Astrocyte (in vitro differentiated cells and primary cell): ENCODE measurements at regions not wholly inside any gene's neighbourhood (a gene's known extent, or its start where the extent isn't known, plus 50 kb on each side); places are given as distances from the start of the nearest gene placed in this dataset.

Source experiments
- DNase-seq: peaks from one replicate; pipeline ENCODE4 v3.0.0-alpha.2; 2010; ENCODE audit warnings: low read depth
- FAIRE-seq: peaks from 2 replicates; lab custom pipeline; 2011; peaks lifted over from hg19 to GRCh38; lab: Jason Lieb, UNC
- H2AFZ ChIP-seq: 2 replicates; pipeline ENCODE4 v1.6.0; 2012; ENCODE audit warnings: low read depth, low read length, inconsistent platforms
- H3K27ac ChIP-seq: 2 replicates; pipeline ENCODE4 v1.5.1; 2011; ENCODE audit warnings: low read depth, low read length, inconsistent platforms
- H3K27me3 ChIP-seq: 2 replicates; pipeline ENCODE4 v1.6.0; 2011; ENCODE audit warnings: low read length, inconsistent platforms; ENCODE audit not compliant: insufficient read depth
- H3K36me3 ChIP-seq: 2 replicates; pipeline ENCODE4 v1.5.1; 2011; ENCODE audit warnings: low read length, inconsistent platforms; ENCODE audit not compliant: insufficient read depth
- H3K4me1 ChIP-seq: 2 replicates; pipeline ENCODE4 v1.5.1; 2011; ENCODE audit warnings: low read length, inconsistent platforms; ENCODE audit not compliant: insufficient read depth
- H3K4me2 ChIP-seq: 2 replicates; pipeline ENCODE4 v1.6.0; 2012; ENCODE audit warnings: low read length, inconsistent platforms
- H3K4me3 ChIP-seq: 2 replicates; pipeline ENCODE4 v1.5.1; 2011; ENCODE audit warnings: low read depth, mild to moderate bottlenecking, low read length, inconsistent platforms; ENCODE audit not compliant: insufficient read depth
- H3K79me2 ChIP-seq: 2 replicates; pipeline ENCODE4 v1.6.0; 2012; ENCODE audit warnings: mild to moderate bottlenecking, low read length, inconsistent platforms; ENCODE audit not compliant: insufficient read depth
- H3K9ac ChIP-seq: 2 replicates; pipeline ENCODE4 v1.6.0; 2012; ENCODE audit warnings: mild to moderate bottlenecking, low read length, inconsistent platforms
- H3K9me3 ChIP-seq: 2 replicates; pipeline ENCODE4 v1.5.1; 2012; ENCODE audit warnings: low read depth, mild to moderate bottlenecking, low read length, inconsistent platforms; ENCODE audit not compliant: insufficient read depth
- H4K20me1 ChIP-seq: 2 replicates; pipeline ENCODE4 v1.6.0; 2012; ENCODE audit warnings: low read length, inconsistent platforms; ENCODE audit not compliant: insufficient read depth
- H3K27ac Mint-ChIP-seq: one replicate; pipeline ENCODE4 v1.8.0; 2021; ENCODE audit warnings: mild to moderate bottlenecking, mixed read lengths; ENCODE audit not compliant: unreplicated experiment
- H3K27me3 Mint-ChIP-seq: one replicate; pipeline ENCODE4 v1.8.0; 2021; ENCODE audit warnings: low read depth, mixed read lengths; ENCODE audit not compliant: unreplicated experiment
- H3K36me3 Mint-ChIP-seq: one replicate; pipeline ENCODE4 v1.8.0; 2021; ENCODE audit warnings: low read depth, mixed read lengths; ENCODE audit not compliant: unreplicated experiment
- H3K4me1 Mint-ChIP-seq: one replicate; pipeline ENCODE4 v1.8.0; 2021; ENCODE audit warnings: low read depth, mixed read lengths; ENCODE audit not compliant: unreplicated experiment
- H3K4me3 Mint-ChIP-seq: one replicate; pipeline ENCODE4 v1.8.0; 2021; ENCODE audit warnings: mild to moderate bottlenecking, moderate library complexity, mixed read lengths; ENCODE audit not compliant: unreplicated experiment
- H3K9me3 Mint-ChIP-seq: one replicate; pipeline ENCODE4 v1.8.0; 2021; ENCODE audit warnings: mild to moderate bottlenecking, mixed read lengths; ENCODE audit not compliant: unreplicated experiment
- EZH2 ChIP-seq: IDR thresholded peaks from 2 replicates; pipeline ENCODE4 v1.6.1; 2012; ENCODE audit warnings: mild to moderate bottlenecking, low read length, inconsistent platforms; ENCODE audit not compliant: insufficient read depth
- TF ChIP-seq, protein P1 (sequence below): IDR thresholded peaks from 2 replicates; pipeline ENCODE4 v1.5.1; 2011; ENCODE audit warnings: low read depth, mild to moderate bottlenecking, inconsistent platforms, low read length, moderate library complexity; ENCODE audit not compliant: insufficient read depth

DNA sequence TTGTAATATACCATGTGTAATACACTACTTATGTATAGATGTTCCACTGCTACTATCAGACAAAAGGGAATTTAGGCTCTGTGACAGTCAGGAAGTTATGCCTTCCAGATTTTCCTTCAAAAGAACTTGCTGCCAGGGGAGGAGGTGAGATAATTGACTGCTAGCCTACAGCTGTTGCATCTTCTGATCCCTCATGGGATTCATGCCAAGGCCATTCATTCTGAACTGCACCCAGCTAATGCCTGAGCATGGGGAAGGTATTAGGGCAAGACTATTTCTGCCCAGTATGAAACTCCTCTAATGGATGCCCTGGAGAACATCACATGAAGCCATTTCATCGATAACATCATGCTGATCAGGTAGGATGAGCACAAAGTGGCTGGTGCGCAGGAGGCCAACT, 746.5 kb upstream of the ZNF608 start:
- H2AFZ ChIP-seq: no peak overlapping the region
- Mint-ChIP-seq H3K27ac (no peak overlapping the region), H3K9me3 (no peaks in the 10 kb centered on the region), H3K36me3 (no peaks in the 10 kb centered on the region), H3K4me1 (peaks cover 8% of the 10 kb centered on the region), H3K4me3 (no peak overlapping the region), H3K27me3 (no peaks in the 10 kb centered on the region)
- no peak overlapping the region for H3K4me2 ChIP-seq
- FAIRE-seq (no peak), DNase-seq (no peak)
- H3K79me2 ChIP-seq: no peaks in the 10 kb centered on the region
- H3K36me3 ChIP-seq: no peaks in the 10 kb centered on the region
- no peak overlapping the region for H3K9ac ChIP-seq
- H4K20me1 ChIP-seq: no peaks in the 10 kb centered on the region
- H3K27ac ChIP-seq: no peak overlapping the region
- H3K27me3 ChIP-seq: no peaks in the 10 kb centered on the region
- H3K4me1 ChIP-seq: no peaks in the 10 kb centered on the region
- TF ChIP-seq EZH2: no peak
- TF ChIP-seq, protein P1, sequence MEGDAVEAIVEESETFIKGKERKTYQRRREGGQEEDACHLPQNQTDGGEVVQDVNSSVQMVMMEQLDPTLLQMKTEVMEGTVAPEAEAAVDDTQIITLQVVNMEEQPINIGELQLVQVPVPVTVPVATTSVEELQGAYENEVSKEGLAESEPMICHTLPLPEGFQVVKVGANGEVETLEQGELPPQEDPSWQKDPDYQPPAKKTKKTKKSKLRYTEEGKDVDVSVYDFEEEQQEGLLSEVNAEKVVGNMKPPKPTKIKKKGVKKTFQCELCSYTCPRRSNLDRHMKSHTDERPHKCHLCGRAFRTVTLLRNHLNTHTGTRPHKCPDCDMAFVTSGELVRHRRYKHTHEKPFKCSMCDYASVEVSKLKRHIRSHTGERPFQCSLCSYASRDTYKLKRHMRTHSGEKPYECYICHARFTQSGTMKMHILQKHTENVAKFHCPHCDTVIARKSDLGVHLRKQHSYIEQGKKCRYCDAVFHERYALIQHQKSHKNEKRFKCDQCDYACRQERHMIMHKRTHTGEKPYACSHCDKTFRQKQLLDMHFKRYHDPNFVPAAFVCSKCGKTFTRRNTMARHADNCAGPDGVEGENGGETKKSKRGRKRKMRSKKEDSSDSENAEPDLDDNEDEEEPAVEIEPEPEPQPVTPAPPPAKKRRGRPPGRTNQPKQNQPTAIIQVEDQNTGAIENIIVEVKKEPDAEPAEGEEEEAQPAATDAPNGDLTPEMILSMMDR: no peak
- no peaks in the 10 kb centered on the region for H3K9me3 ChIP-seq
- H3K4me3 ChIP-seq: no peak overlapping the region

DNA sequence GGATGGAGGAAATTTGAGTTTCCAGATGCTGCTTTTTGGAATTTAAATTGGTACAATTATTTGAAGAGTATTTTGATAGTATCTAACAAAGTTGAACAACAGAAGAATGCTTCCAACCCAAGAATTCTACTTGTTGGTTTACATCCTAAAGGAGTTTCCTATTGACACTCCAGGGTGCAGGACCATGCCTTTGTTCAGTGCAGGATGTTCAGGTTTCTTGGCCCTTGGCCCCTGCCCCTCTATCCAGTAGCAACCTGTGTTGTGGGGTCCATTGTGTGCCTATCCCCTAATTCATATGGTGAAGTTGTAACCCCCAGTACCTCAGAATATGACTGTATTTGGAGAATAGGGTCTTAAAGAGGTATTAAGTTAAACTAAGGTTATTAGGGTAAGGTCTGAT, 750.0 kb upstream of the ZNF608 start:
- Mint-ChIP-seq H3K36me3 (no peaks in the 10 kb centered on the region), H3K27ac (no peak overlapping the region), H3K4me1 (peaks cover 9% of the 10 kb centered on the region), H3K27me3 (no peaks in the 10 kb centered on the region), H3K9me3 (no peaks in the 10 kb centered on the region), H3K4me3 (no peak overlapping the region)
- no peaks in the 10 kb centered on the region for H3K27me3 ChIP-seq
- FAIRE-seq (no peak), DNase-seq (no peak)
- no peak overlapping the region for H3K27ac ChIP-seq
- no peaks in the 10 kb centered on the region for H3K9me3 ChIP-seq
- H3K4me2 ChIP-seq: no peak overlapping the region
- no peak overlapping the region for H3K4me3 ChIP-seq
- H3K9ac ChIP-seq: no peak overlapping the region
- H3K4me1 ChIP-seq: no peaks in the 10 kb centered on the region
- TF ChIP-seq, protein P1: no peak
- no peaks in the 10 kb centered on the region for H4K20me1 ChIP-seq
- no peak overlapping the region for H2AFZ ChIP-seq
- H3K36me3 ChIP-seq: no peaks in the 10 kb centered on the region
- no peaks in the 10 kb centered on the region for H3K79me2 ChIP-seq

DNA sequence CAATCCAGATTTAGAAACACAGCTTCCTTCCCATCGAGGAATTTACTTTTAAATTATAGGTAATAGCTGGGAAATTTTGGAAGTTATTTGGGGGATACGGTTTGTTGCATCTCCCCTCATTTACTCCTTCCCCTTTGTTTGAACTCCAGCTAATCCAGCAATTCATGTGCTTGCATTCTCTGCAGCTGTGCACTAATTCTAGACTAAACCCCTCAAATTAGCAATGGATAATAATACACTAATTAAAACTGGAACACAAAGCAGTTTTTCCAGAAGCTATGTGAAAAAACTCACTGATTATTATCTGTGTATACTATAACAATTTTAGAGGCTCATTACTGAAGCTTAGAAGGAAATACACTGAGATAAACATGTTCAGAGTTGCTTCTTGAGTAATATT, 751.2 kb upstream of the ZNF608 start:
- Mint-ChIP-seq H3K27ac (no peak overlapping the region), H3K9me3 (no peaks in the 10 kb centered on the region), H3K4me3 (no peak overlapping the region), H3K27me3 (no peaks in the 10 kb centered on the region), H3K36me3 (no peaks in the 10 kb centered on the region), H3K4me1 (peaks cover 6% of the 10 kb centered on the region)
- no peak overlapping the region for H3K4me2 ChIP-seq
- no peaks in the 10 kb centered on the region for H3K79me2 ChIP-seq
- no peak for TF ChIP-seq EZH2
- TF ChIP-seq, protein P1: no peak
- H3K4me1 ChIP-seq: no peaks in the 10 kb centered on the region
- no peak for DNase-seq
- H3K9me3 ChIP-seq: no peaks in the 10 kb centered on the region
- no peaks in the 10 kb centered on the region for H3K27me3 ChIP-seq
- no peak overlapping the region for H3K27ac ChIP-seq
- H3K9ac ChIP-seq: no peak overlapping the region
- no peak overlapping the region for H2AFZ ChIP-seq
- no peaks in the 10 kb centered on the region for H4K20me1 ChIP-seq
- H3K36me3 ChIP-seq: no peaks in the 10 kb centered on the region
- FAIRE-seq: no peak
- no peak overlapping the region for H3K4me3 ChIP-seq
